TTC549 (cell line): ENCODE measurements at regions not wholly inside any gene's neighbourhood (a gene's known extent, or its start where the extent isn't known, plus 50 kb on each side); places are given as distances from the start of the nearest gene placed in this dataset.
"Not testable (repeated sequence)": the region's sequence is repeated elsewhere in the genome, so short reads cannot be mapped to it uniquely, and the experiment has no call there.

Experiments used
- FAIRE-seq: peaks from 2 replicates; lab custom pipeline; 2012; peaks lifted over from hg19 to GRCh38; lab: Jason Lieb, UNC

GRCh38 chr13:50274181-50274580 lies 258.9 kb downstream of the KCNRG start:
- no peak for FAIRE-seq

- no peak for FAIRE-seq
These were observed 260.3 kb downstream of the KCNRG start for GRCh38 chr13:50275392-50276063.

GRCh38 chr13:50276550-50276949 lies 261.3 kb downstream of the KCNRG start:
- FAIRE-seq, result no peak

- FAIRE-seq, result no peak
These were observed 261.9 kb downstream of the KCNRG start for GRCh38 chr13:50277127-50277526.

GRCh38 chr13:50277906-50278305 lies 262.7 kb downstream of the KCNRG start:
- FAIRE-seq, result no peak

GRCh38 chr13:50280441-50280937 lies 265.2 kb downstream of the KCNRG start:
- no peak for FAIRE-seq

GRCh38 chr13:50282016-50282415 lies 266.8 kb downstream of the KCNRG start:
- FAIRE-seq, result no peak

GRCh38 chr13:50283017-50283416 lies 267.8 kb downstream of the KCNRG start:
- FAIRE-seq, result no peak

- no peak for FAIRE-seq
These were observed 269.3 kb downstream of the KCNRG start for GRCh38 chr13:50284540-50284939.

GRCh38 chr13:50285283-50285682 lies 270.0 kb downstream of the KCNRG start:
- no peak for FAIRE-seq

- no peak for FAIRE-seq
These were observed 271.1 kb downstream of the KCNRG start for GRCh38 chr13:50286324-50286723.

GRCh38 chr13:50290186-50290585 lies 274.9 kb downstream of the KCNRG start:
- FAIRE-seq, result no peak

- no peak for FAIRE-seq
These were observed 276.4 kb downstream of the KCNRG start for GRCh38 chr13:50291611-50292010.

GRCh38 chr13:50292081-50292480 lies 276.8 kb downstream of the KCNRG start:
- FAIRE-seq, result no peak

- FAIRE-seq, result not testable (repeated sequence)
These were observed 279.2 kb downstream of the KCNRG start for GRCh38 chr13:50294425-50294824.

GRCh38 chr13:50299546-50300249 lies 284.5 kb downstream of the KCNRG start:
- no peak for FAIRE-seq

GRCh38 chr13:50303963-50304721 lies 288.9 kb downstream of the KCNRG start:
- no peak for FAIRE-seq

- no peak for FAIRE-seq
These were observed 290.9 kb downstream of the KCNRG start for GRCh38 chr13:50306156-50306555.

GRCh38 chr13:50309318-50309717 lies 294.1 kb downstream of the KCNRG start:
- FAIRE-seq, result no peak

- FAIRE-seq, result no peak
These were observed 294.8 kb downstream of the KCNRG start for GRCh38 chr13:50309882-50310594.

- FAIRE-seq, result no peak
These were observed 295.5 kb downstream of the KCNRG start for GRCh38 chr13:50310734-50311133.

- FAIRE-seq, result no peak
These were observed 303.6 kb downstream of the KCNRG start for GRCh38 chr13:50318887-50319286.
